PC-3 (cell line): ENCODE measurements at regions not wholly inside any gene's neighbourhood (a gene's known extent, or its start where the extent isn't known, plus 50 kb on each side); places are given as distances from the start of the nearest gene placed in this dataset.

ENCODE experiments used
- CTCF ChIP-seq: fragments of 300-600 bp; sonication (generic); conservative IDR thresholded peaks from 2 replicates; pipeline ENCODE4 v1.5.1; 2017; ENCODE audit warnings: antibody characterized with exemption, low read depth, mild to moderate bottlenecking, low read length
- EZH2 ChIP-seq: fragments of 300-600 bp; sonication (generic); IDR thresholded peaks from one replicate; pipeline ENCODE4 v1.6.1; 2017; ENCODE audit warnings: antibody characterized with exemption, mild to moderate bottlenecking, low read length; ENCODE audit not compliant: unreplicated experiment
- EZH2phosphoT487 ChIP-seq: fragments of 300-600 bp; sonication (generic); IDR thresholded peaks from 2 replicates; pipeline ENCODE4 v1.6.1; 2018; ENCODE audit warnings: mild to moderate bottlenecking, antibody characterized with exemption, low read length, borderline replicate concordance

GRCh38 chr7:89593125-89593524 lies 561.1 kb upstream of the STEAP1 start:
- no peak for TF ChIP-seq CTCF
- no peak for TF ChIP-seq EZH2
- no peak for TF ChIP-seq EZH2phosphoT487
